Activated naive CD8-positive, alpha-beta T cell treated with anti-CD3 and anti-CD28 coated beads, Interleukin-2, amount 50 U/mL, for 24 hours (primary cell): ENCODE measurements at regions not wholly inside any gene's neighbourhood (a gene's known extent, or its start where the extent isn't known, plus 50 kb on each side); places are given as distances from the start of the nearest gene placed in this dataset.

Experiments used
- ATAC-seq: fragments of 150-1000 bp; cut with Tn5 transposase; one replicate; pipeline ENCODE4 v1.10.0; 2021
- DNase-seq: peaks from one replicate; pipeline ENCODE4 v3.0.0; 2021
- H3K27ac Mint-ChIP-seq: one replicate; pipeline ENCODE4 v1.8.0; 2021; ENCODE audit warnings: mild to moderate bottlenecking, mixed read lengths
- H3K27me3 Mint-ChIP-seq: one replicate; pipeline ENCODE4 v1.8.0; 2021; ENCODE audit warnings: mixed read lengths
- H3K36me3 Mint-ChIP-seq: one replicate; pipeline ENCODE4 v1.8.0; 2021; ENCODE audit warnings: low read depth, mixed read lengths
- H3K4me1 Mint-ChIP-seq: one replicate; pipeline ENCODE4 v1.8.0; 2021; ENCODE audit warnings: mixed read lengths
- H3K4me3 Mint-ChIP-seq: one replicate; pipeline ENCODE4 v1.8.0; 2021; ENCODE audit warnings: mild to moderate bottlenecking, moderate library complexity, mixed read lengths
- H3K9me3 Mint-ChIP-seq: one replicate; pipeline ENCODE4 v1.8.0; 2021; ENCODE audit warnings: mixed read lengths

DNA sequence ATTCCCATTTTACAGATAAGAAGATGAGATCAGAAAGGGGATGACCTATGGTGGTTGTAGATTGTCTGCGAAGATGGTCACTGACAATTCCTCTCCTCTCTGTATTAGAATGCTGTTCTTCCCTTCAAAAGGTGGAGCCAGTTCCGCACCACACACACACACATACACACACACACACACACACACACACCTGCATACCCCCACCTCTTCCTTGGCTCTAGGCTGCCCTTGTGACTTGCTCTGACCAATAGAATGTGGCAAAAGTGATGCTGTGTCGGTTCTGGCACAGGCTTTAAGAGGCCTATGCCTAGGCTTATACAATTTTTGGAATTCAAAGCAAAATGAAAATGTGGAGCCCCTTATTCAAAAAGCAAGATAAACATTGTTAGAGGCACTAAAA lies 88.0 kb downstream of the ZFP36L2 start:
- Mint-ChIP-seq H3K4me3 (no peak overlapping the region), H3K27ac (peak overlapping the region; percentile 14), H3K36me3 (no peaks in the 10 kb centered on the region), H3K4me1 (peaks cover 90% of the 10 kb centered on the region), H3K9me3 (no peaks in the 10 kb centered on the region), H3K27me3 (no peaks in the 10 kb centered on the region)
- DNase-seq: peak; percentile 14
- ATAC-seq: no peak

DNA sequence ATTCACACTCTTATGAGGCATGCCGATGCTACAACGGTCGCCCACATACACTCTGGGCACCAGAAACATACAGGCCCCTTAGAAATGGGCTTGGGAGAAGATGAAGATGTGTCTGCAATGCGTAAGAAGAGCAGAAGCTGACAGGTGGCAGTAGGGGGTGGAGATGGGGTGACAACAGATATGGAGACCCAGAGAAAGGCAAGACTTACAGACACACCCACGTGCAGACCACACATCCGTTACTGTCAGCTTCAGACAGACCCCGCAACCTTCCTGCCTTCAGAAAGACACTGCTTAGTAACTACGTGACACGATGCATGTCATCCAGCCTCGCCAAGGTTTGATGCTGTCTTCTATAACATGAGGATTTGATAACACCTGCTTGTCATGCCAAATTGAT lies 89.5 kb downstream of the ZFP36L2 start:
- H3K4me3 Mint-ChIP-seq: peak overlapping the region; percentile 35
- H3K4me1 Mint-ChIP-seq: peaks cover 91% of the 10 kb centered on the region
- H3K27ac Mint-ChIP-seq: peak overlapping the region; percentile 85
- DNase-seq: peak; percentile 80
- no peaks in the 10 kb centered on the region for H3K36me3 Mint-ChIP-seq
- H3K27me3 Mint-ChIP-seq: no peaks in the 10 kb centered on the region
- no peaks in the 10 kb centered on the region for H3K9me3 Mint-ChIP-seq
- ATAC-seq: peak; percentile 66

DNA sequence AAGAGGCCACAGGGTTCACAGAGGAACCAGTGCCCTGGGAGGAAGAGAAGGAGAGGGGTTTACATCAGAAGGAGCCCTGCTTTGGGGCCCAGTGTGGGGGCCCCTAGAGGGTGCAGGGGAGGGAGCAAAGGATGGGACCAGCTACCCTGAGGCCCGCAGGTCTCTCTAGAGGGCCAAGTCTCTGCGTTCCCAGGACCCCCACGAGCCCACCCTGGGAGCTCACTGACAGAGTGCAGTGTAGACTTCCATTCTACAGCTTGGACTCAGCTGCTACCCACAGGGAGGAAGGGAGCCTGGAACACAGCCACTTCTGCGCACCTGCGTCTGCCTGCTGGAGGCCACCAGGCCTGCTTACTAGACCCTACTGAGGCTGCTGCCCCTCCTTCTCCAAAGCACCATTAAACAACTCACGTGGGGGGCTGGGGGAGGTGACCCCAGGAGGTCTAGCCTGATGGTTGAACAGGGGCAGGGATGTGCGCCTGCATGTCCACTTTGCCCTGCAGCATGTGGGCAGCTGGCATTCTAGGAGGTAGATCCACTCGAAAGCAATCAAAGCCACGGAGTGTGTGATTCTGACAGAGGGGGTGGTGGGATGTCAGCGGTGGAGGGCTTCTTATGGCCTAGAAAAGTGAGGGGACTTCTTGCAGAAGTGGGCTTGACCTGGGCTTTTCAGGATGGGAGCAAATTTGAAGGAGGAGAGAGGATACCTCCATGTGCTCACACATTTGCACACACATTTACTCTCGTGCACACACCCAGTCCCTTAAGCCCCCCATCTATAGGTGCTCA lies 90.2 kb downstream of the ZFP36L2 start:
- Mint-ChIP-seq H3K4me3 (peak overlapping the region; percentile 35), H3K9me3 (no peaks in the 10 kb centered on the region), H3K27ac (peak overlapping the region; percentile 85), H3K36me3 (no peaks in the 10 kb centered on the region), H3K27me3 (no peaks in the 10 kb centered on the region), H3K4me1 (peaks cover 91% of the 10 kb centered on the region)
- DNase-seq (no peak), ATAC-seq (no peak)

GRCh38 chr2:43135583-43135982 lies 90.8 kb downstream of the ZFP36L2 start:
- DNase-seq: no peak
- Mint-ChIP-seq H3K27ac (peak overlapping the region; percentile 85), H3K4me1 (peaks cover 96% of the 10 kb centered on the region), H3K4me3 (peak overlapping the region; percentile 13), H3K27me3 (no peaks in the 10 kb centered on the region), H3K36me3 (no peaks in the 10 kb centered on the region), H3K9me3 (no peaks in the 10 kb centered on the region)
- no peak for ATAC-seq

- no peaks in the 10 kb centered on the region for H3K9me3 Mint-ChIP-seq
- H3K27ac Mint-ChIP-seq: peak overlapping the region; percentile 91
- no peaks in the 10 kb centered on the region for H3K36me3 Mint-ChIP-seq
- no peak for ATAC-seq
- no peaks in the 10 kb centered on the region for H3K27me3 Mint-ChIP-seq
- DNase-seq: no peak
- H3K4me3 Mint-ChIP-seq: peak overlapping the region; percentile 8
- H3K4me1 Mint-ChIP-seq: peaks cover 96% of the 10 kb centered on the region
Measured at GRCh38 chr2:43134571-43134889, 91.9 kb downstream of the ZFP36L2 start.

DNA sequence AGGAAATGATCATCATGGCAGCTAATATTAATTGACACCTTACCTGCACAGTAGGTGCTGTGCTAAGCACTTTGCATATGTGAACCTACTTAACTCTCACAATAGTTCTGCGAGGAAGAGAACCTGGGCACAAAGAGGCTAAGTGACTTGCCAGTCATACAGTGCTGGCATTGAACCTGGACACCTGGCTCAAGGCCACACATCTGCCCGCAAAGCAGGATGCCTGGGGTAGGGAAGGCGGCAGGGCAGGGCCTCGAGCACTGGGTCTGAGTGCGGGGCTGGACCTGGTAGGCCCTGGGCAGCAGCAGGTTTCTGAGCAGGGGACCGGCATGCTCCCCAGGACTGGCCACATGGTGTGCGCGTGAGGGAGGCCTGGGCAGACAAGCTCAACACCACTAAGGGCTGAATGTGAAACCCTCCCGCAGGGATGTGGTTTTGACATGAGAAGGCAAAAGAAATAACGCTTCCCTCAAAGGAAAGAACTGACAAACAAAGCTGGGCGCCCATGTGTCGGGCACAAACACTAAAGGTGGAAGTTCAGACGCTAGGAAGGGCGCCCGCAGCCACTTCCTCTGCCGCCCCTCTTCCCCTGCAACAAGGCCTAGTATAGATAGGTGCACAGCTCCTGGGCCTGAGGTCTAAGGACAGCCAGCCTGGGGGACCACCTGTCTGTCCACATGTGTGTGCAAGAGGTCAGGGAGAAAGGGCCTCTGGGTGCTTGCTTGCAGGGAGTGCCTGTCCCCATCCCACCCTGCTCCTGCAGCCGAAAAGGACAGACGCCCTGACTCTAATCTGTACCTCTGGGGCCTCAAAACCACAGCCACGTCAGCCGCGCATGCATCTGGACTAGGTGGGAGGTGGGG lies 92.5 kb downstream of the ZFP36L2 start:
- Mint-ChIP-seq H3K9me3 (no peaks in the 10 kb centered on the region), H3K4me3 (peak overlapping the region; percentile 50), H3K27me3 (no peaks in the 10 kb centered on the region), H3K36me3 (no peaks in the 10 kb centered on the region), H3K4me1 (peaks cover 96% of the 10 kb centered on the region), H3K27ac (peak overlapping the region; percentile 91)
- ATAC-seq (peak; percentile 39), DNase-seq (peak; percentile 76)

GRCh38 chr2:43133336-43133707 lies 93.1 kb downstream of the ZFP36L2 start:
- H3K27me3 Mint-ChIP-seq: no peaks in the 10 kb centered on the region
- DNase-seq (no peak), ATAC-seq (no peak)
- peak overlapping the region; percentile 39 for H3K4me3 Mint-ChIP-seq
- no peaks in the 10 kb centered on the region for H3K9me3 Mint-ChIP-seq
- H3K4me1 Mint-ChIP-seq: peaks cover 96% of the 10 kb centered on the region
- peak overlapping the region; percentile 91 for H3K27ac Mint-ChIP-seq
- no peaks in the 10 kb centered on the region for H3K36me3 Mint-ChIP-seq

DNA sequence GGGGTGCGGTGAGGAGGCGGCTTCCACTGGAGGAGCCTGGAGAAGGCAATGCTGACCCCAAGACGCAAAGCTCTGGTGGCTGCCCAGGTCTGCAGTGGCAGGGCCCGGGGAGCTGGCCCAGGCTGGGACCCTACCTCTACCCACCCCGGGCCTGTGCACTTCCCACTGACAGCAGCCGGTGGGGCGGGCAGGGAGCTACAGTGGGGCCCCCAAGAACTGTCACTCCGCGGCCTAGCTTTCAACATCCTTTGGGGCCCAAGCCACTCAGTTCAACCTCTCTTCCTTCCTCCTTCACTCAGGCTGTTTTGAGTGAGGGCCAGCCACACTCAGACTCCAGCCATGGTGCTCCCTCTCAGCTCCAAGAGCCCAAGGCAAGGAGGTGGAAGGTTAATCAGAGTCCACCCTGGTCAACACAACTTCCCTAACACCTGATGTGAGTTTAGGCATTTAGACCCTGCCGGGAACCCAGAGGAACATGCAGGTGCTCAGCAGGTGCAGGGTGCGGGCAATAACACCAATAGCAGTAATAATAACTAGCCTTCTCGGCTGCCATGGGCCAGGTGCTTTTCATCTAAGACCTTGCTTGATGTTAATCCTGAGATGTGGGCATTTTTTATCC lies 93.6 kb downstream of the ZFP36L2 start:
- H3K4me3 Mint-ChIP-seq: peak overlapping the region; percentile 39
- H3K27me3 Mint-ChIP-seq: no peaks in the 10 kb centered on the region

GRCh38 chr2:43131890-43132682 lies 94.3 kb downstream of the ZFP36L2 start:
- Mint-ChIP-seq H3K4me3 (peak overlapping the region; percentile 28), H3K36me3 (no peaks in the 10 kb centered on the region), H3K9me3 (no peaks in the 10 kb centered on the region), H3K4me1 (peaks cover 95% of the 10 kb centered on the region), H3K27me3 (no peaks in the 10 kb centered on the region), H3K27ac (peak overlapping the region; percentile 72)
- DNase-seq: no peak
- no peak for ATAC-seq

More for the DNA sequence above, 93.6 kb downstream of the ZFP36L2 start:
- Mint-ChIP-seq H3K27ac (peak overlapping the region; percentile 91), H3K9me3 (no peaks in the 10 kb centered on the region), H3K36me3 (no peaks in the 10 kb centered on the region), H3K4me1 (peaks cover 96% of the 10 kb centered on the region)
- ATAC-seq (no peak), DNase-seq (no peak)

GRCh38 chr2:43131051-43131889 lies 95.1 kb downstream of the ZFP36L2 start:
- Mint-ChIP-seq H3K4me1 (peaks cover 88% of the 10 kb centered on the region), H3K36me3 (no peaks in the 10 kb centered on the region), H3K27ac (peak overlapping the region; percentile 72), H3K27me3 (no peaks in the 10 kb centered on the region), H3K9me3 (no peaks in the 10 kb centered on the region), H3K4me3 (peak overlapping the region; percentile 28)
- ATAC-seq (peak; percentile 48), DNase-seq (peak; percentile 79)

GRCh38 chr2:43130548-43130875 lies 95.9 kb downstream of the ZFP36L2 start:
- no peak for DNase-seq
- Mint-ChIP-seq H3K4me1 (peaks cover 88% of the 10 kb centered on the region), H3K36me3 (no peaks in the 10 kb centered on the region), H3K9me3 (no peaks in the 10 kb centered on the region), H3K4me3 (peak overlapping the region; percentile 28), H3K27ac (peak overlapping the region; percentile 59), H3K27me3 (no peaks in the 10 kb centered on the region)
- no peak for ATAC-seq

DNA sequence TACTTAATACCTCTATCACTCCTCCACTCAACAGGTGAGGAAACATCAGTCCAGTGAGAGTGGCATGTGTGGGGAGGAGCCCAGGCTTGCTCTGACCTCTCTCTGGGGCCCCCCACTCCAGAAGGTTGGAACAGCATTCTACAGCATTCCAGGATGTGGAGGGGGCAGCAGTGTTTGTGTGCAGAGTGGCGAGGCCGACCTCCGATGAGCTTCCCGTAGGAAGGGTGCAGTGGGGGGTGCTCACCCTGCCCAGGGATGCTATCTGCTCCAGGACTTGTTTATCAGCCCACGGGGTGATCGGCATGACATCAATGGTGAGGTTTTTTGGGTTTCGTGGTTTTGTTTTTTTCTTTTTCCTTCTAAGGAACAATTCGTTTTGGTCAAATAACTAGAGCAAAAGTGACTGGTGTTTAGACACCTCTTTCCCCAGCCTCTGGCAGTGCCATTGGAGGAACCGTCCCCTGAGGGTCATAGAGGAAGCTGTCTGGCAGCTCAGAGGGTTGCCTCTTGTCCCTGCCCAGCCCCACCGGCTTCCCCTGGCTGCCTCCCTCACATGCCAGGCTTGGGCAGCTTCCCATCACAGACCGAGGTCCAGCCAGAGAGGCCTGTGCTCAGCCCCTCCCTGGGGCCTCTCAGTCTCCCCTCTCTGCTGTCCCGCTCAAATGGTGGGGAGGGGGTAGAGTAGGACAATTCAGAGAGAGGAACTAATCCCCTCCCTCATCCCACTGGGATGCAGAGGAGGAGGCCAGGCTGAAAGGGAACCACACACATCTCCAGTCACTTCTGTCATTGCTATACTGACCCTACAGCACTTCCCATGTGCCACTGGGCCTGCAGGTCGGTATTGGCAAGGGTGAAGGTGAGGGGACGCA lies 96.5 kb downstream of the ZFP36L2 start:
- no peaks in the 10 kb centered on the region for H3K27me3 Mint-ChIP-seq
- ATAC-seq (peak; percentile 6), DNase-seq (no peak)
- no peaks in the 10 kb centered on the region for H3K9me3 Mint-ChIP-seq
- H3K27ac Mint-ChIP-seq: peak overlapping the region; percentile 59
- peak overlapping the region; percentile 13 for H3K4me3 Mint-ChIP-seq
- no peaks in the 10 kb centered on the region for H3K36me3 Mint-ChIP-seq
- H3K4me1 Mint-ChIP-seq: peaks cover 83% of the 10 kb centered on the region

DNA sequence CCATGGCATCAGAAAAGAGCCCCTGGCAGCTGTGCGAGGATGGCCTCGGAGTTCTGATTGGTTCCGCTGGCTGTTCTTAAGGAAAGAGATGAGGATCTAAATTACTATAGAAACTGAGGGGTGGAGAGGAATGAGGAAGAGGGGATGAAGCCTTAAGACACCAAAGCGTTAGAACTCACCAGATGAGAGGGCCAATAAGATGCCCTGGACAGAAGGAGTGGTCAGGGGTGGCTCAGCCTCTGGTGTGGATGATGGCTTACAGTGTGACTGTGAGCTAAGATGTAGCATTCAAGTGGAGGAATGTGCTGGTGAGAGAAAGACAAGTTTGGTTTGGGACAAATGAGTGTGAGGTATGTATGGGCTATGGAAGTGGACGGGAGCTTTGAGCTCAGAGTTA lies 97.8 kb downstream of the ZFP36L2 start:
- ATAC-seq (no peak), DNase-seq (no peak)
- Mint-ChIP-seq H3K27ac (no peak overlapping the region), H3K27me3 (no peaks in the 10 kb centered on the region), H3K9me3 (no peaks in the 10 kb centered on the region), H3K4me1 (peaks cover 80% of the 10 kb centered on the region), H3K4me3 (no peak overlapping the region), H3K36me3 (no peaks in the 10 kb centered on the region)
